Vagina (tissue), 2 donors: ENCODE measurements at regions not wholly inside any gene's neighbourhood (a gene's known extent, or its start where the extent isn't known, plus 50 kb on each side); places are given as distances from the start of the nearest gene placed in this dataset.

Experiments
- POLR2A ChIP-seq, 2 donors: fragments of 450-650 bp; IDR thresholded peaks; one replicate each; pipeline ENCODE4 v1.6.1; 2017; ENCODE audit warnings: antibody characterized with exemption in 2 of 2, mild to moderate bottlenecking in 2 of 2, moderate library complexity in 2 of 2
- POLR2AphosphoS5 ChIP-seq, 2 donors: sonication (generic); formaldehyde crosslinking; IDR thresholded peaks; one replicate each; pipeline ENCODE4 v1.9.0; 2017; ENCODE audit warnings: antibody characterized with exemption in 2 of 2, mild to moderate bottlenecking in 2 of 2, low read depth in 1 of 2; ENCODE audit not compliant: insufficient read depth in 1 of 2
- TF ChIP-seq, protein P1 (sequence below), 3 experiments: fragments of 450-650 bp in 2 of 3; fragments of 200-600 bp in 1 of 3; sonication (generic) in 1 of 3; IDR thresholded peaks; one replicate each; pipeline ENCODE4 v1.5.1; 2017 to 2019; ENCODE audit warnings: antibody characterized with exemption in 3 of 3, mild to moderate bottlenecking in 2 of 3, moderate library complexity in 2 of 3

DNA sequence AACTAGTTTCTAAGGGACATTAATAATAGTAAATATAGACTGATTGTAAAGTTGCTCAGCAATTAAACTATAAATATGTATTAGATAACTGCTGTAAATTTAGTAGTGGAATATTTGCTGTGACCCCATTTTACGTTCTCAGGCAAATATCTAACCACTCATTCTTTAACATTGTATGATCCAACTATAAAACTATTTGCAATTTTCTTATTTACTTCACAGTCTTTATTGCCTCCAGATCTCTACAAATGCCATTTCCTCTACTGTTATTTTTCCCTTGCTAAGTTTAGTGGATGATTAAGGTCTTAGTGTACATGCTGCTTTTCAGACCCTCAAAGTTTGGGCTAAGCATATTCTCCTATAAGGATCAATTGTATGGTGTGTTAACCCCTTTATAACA is 526.2 kb upstream of the ST8SIA4 start:
- no peak for TF ChIP-seq POLR2A (IDR thresholded peaks at IDR 0.05)
- TF ChIP-seq, protein P1, sequence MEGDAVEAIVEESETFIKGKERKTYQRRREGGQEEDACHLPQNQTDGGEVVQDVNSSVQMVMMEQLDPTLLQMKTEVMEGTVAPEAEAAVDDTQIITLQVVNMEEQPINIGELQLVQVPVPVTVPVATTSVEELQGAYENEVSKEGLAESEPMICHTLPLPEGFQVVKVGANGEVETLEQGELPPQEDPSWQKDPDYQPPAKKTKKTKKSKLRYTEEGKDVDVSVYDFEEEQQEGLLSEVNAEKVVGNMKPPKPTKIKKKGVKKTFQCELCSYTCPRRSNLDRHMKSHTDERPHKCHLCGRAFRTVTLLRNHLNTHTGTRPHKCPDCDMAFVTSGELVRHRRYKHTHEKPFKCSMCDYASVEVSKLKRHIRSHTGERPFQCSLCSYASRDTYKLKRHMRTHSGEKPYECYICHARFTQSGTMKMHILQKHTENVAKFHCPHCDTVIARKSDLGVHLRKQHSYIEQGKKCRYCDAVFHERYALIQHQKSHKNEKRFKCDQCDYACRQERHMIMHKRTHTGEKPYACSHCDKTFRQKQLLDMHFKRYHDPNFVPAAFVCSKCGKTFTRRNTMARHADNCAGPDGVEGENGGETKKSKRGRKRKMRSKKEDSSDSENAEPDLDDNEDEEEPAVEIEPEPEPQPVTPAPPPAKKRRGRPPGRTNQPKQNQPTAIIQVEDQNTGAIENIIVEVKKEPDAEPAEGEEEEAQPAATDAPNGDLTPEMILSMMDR (IDR thresholded peaks at IDR 0.05) = no peak
- no peak for TF ChIP-seq POLR2AphosphoS5 (IDR thresholded peaks at IDR 0.05; ENCODE audit: insufficient read depth in 1 of 2, low read depth in 1 of 2)
